Activated CD8-positive, alpha-beta memory T cell treated with anti-CD3 and anti-CD28 coated beads, Interleukin-2, amount 50 U/mL, for 24 hours (primary cell): ENCODE measurements at regions not wholly inside any gene's neighbourhood (a gene's known extent, or its start where the extent isn't known, plus 50 kb on each side); places are given as distances from the start of the nearest gene placed in this dataset.
"Not testable (repeated sequence)": the region's sequence is repeated elsewhere in the genome, so short reads cannot be mapped to it uniquely, and the experiment has no call there.

ENCODE experiments used
- DNase-seq: peaks from one replicate; pipeline ENCODE4 v3.0.0-alpha.2; 2020; ENCODE audit errors: extremely low read depth

- DNase-seq, result no peak
Measured at GRCh38 chr7:131015657-131015958, 281.6 kb upstream of the KLF14 start.

- no peak for DNase-seq
Measured at GRCh38 chr7:131016230-131016629, 282.2 kb upstream of the KLF14 start.

DNA sequence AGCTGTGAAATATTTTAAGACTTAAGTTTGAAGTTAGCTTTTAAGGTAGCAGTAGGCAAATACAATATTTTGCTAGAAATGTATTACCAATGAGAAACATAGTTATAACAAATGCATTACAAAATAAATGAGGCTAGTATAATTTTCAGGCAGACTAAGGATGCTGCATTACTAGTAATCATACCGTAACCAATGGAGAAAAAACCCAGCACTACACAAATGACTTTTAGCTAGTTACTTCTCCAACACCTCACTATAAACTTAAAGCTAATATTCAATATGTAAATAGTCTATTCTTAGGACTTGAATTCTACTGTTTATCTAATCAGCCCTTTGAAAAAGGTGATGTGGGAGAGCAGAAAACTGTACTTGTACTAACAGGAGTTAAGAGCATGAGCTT lies 285.3 kb upstream of the KLF14 start:
- no peak for DNase-seq

GRCh38 chr7:131020759-131021261 lies 286.8 kb upstream of the KLF14 start:
- no peak for DNase-seq

DNA sequence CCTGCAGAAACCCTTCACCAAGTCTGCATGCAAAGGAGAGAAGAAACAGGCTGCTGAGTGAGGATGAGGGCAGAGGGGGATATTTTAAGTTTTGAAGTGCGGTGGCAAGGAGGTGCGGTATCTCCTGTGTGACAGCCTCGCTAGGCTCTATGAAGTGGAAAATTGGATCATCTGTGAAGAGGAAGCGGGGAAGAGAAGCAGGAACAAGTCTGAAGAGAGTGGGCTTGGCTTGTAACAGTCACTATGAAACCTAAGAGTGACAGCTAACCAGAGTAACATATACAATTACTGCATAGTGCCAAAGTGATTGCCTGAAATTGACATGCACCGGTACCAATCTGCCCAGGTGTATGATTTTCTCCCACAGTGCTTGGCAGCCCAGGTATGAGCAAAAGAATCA lies 287.5 kb upstream of the KLF14 start:
- no peak for DNase-seq

- no peak for DNase-seq
Measured at GRCh38 chr7:131021902-131022301, 287.9 kb upstream of the KLF14 start.

GRCh38 chr7:131026297-131027000 lies 292.4 kb upstream of the KLF14 start:
- no peak for DNase-seq

DNA sequence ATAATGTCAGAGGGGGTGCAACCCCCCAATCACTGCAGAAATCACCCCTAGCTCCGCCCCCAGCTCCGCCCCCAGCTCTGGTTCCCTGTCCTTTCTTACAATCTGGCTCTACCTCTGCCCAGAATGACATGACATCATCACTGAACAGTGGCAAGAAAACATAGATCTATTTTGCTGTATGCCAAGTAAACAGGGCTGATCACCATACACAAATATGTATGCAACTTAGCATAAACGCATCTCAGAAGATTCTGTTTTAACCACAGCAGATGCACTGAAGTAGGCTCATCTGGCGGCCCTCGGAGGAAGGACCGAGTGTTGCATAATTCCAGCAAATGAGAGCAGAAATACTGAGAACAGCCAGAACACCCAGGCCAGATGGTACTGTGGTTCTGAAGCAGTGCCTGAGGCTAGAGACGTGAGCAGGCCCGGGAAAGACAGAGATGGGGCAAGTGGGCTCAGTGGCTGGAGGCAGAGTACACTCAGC lies 293.3 kb upstream of the KLF14 start:
- DNase-seq, result no peak

DNA sequence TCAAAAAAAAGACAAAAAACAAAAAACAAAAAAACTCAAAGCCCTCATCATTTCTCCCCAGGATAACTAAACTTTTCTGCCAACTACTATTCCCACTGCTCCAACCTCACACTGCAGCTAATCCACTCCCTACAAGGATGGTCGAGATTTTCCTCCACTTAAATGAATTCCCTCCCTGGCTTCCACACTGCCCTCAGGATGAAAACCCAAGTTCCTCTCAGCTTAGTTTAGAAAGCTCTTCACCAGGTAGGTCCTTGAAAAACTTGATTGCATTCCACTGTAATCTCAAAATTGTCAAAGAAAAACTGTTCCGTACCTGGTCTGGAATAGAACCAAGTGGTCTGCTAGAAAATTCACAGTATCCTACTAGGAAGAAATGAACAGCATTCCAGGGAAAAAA lies 294.3 kb upstream of the KLF14 start:
- no peak for DNase-seq

- DNase-seq, result no peak
Measured at GRCh38 chr7:131029002-131029401, 295.0 kb upstream of the KLF14 start.

- no peak for DNase-seq
Measured at GRCh38 chr7:131031099-131031868, 296.4 kb upstream of the MKLN1 start.

GRCh38 chr7:131032786-131033185 lies 294.9 kb upstream of the MKLN1 start:
- no peak for DNase-seq

DNA sequence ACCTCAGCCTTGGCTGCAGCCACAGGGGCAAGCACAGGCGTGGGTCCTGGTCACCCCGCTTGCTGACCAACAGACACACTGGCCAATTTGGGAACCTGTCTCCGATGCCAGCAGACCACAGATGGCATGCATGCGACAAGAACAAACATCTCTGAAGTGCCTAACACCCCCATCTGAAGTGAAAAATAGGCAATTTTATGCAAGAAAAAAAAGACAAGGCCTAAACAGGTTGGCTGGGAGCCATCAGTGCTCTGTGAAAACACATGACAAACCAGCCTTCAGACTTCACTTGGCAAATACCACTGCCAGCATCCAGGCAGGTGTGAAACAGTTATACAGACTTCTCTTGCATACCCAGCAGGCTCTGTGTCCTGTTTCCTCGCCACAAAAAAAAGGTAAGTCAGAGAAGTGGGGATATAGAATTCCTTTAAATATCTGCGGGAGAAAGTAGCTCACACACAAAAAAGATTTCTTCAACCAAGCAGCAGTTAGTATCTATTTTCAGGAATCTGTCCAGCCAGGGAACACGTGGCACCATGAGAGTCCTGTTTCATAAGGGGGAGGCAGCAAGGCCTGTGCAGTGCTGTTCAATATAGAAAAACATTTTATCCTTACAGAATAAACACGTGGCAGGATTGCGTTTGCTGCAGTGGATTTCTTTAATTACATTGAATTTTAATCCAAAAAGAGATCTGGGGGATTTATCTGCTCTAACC lies 293.4 kb upstream of the MKLN1 start:
- no peak for DNase-seq

DNA sequence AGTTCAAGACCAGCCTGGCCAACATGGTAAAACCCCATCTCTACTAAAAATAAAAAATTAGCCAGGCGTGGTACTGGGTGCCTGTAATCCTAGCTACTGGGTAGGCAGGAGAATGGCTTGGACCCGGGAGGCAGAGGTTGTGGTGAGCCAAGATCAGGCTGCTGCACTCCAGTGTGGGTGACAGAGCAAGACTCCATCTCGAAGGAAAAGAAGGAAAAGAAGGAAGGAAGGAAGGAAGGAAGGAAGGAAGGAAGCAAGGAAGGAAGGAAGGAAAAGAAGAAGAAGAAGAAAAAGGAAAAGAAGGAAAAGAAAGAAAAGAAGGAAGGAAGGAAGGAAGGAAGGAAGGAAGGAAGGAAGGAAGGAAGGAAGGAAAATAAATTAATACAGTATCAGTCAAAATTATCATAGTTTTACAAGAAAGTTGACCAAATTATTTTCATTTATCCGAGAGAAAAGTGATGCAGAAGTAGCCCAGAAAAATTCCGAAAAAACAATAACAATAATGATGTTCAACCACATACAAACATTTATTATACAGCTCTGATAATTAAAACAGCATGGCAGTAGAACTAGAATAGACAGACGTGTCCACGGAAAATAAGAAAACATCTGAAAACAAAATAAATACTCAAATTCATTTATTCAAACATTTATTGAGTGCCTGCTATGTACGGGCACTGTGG lies 292.4 kb upstream of the MKLN1 start:
- no peak for DNase-seq

GRCh38 chr7:131038153-131038552 lies 289.5 kb upstream of the MKLN1 start:
- no peak for DNase-seq

DNA sequence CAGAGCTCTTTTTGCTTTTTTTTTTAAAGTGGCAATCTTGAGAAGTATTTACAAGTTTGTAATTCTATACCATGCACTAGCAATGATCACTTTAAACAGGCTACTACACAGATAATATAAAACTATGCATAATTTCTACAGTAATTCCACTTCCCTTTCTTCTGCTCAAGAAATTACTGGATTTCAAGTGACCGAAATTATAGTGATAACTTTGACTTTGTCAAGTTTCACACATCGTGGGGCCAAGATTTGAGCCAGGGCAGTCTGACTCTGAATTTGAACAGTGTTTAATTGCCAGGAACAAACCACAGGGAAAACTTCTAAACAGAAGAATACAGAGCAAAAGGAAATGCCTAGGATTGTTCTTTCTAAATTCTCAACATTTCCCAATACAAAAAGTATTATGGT lies 288.3 kb upstream of the MKLN1 start:
- DNase-seq, result no peak

DNA sequence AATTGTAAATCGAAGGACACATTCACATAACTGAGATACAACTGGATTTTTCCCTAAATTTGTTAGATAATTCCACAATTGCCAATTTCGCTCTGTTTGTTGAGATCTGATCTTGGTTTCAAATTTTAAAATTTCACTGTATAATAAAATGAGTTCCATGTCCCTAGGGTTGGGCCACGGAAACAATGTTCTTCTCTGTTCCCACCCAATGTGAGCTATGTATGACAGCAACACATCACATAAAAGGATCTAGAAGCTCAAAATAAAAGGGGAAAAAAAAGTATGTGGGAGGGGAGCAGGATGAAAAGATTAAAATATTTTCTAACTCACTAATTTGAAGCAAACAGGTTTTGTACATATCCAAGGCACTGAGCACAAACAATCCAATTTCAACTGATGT lies 287.8 kb upstream of the MKLN1 start:
- no peak for DNase-seq

DNA sequence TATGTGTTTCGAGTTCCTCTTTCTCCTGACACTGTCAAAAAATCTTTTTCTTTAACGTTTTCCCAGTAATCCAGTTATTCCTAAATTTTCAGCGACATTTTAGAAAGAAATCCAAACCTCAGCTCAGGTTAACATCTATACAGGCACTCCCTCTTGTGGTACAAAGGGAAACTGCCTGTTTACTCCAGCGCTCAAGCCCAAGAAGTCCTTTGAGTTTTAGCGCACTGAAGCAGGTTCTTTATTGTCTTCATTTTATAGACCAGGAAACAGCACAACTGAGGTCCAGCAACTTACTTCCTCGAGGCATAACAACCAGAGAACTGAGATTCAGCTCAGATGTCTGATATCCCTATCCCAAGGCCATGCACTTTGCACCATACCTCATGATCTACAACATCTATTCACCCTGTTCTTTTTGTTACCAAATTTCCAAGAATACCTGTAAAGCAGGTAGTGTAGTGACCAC lies 287.2 kb upstream of the MKLN1 start:
- no peak for DNase-seq

GRCh38 chr7:131041012-131041695 lies 286.5 kb upstream of the MKLN1 start:
- not testable (repeated sequence) for DNase-seq

DNA sequence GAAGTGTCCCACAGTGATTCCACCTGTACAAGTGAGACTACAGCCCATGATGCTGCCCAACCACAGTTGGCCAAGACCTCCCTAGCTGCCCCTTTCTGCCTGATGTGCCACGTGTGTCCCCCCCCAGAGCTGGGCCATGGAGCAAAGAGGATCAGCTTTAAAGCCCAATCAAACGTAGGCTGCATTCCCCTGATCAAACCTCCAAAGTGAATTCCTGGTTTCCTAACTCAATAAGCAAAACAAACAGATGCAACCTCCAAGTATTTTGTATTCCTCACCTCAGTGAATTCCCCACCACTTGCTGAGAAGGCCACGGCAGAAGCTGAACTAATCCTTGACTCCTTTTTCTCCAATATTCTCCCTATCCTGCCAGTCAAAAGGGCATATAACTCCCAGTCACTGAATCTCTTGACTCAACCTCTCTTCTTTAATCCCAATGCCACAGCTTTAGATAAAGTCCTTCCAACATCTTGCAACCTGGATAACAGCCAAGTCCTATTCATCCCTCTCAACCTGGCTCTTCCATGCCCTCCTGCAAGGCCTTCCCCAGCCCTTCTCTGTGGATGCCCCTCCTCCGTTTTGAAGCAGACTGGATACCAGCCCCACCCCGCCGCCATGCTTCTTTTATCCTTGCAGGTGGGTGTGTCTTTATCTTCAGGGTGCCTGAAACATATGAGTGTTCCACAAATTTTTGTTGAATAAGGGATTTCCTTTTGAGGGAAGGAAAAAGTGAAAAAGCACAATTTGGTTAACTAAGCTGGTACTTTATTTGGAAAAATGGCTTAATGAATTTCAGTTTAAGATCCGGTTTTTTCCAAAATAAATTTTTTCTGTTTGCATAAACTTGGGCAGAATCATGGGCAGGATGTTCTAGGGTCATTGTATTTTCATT lies 285.2 kb upstream of the MKLN1 start:
- no peak for DNase-seq
